ENCODE measurements at regions not wholly inside any gene's neighbourhood (a gene's known extent, or its start where the extent isn't known, plus 50 kb on each side); places are given as distances from the start of the nearest gene placed in this dataset.

- no peak for TF ChIP-seq SIN3A (IDR thresholded peaks at IDR 0.05; ENCODE audit: borderline replicate concordance, insufficient read depth, low read length)
- no peak for TF ChIP-seq POLR2AphosphoS5 (IDR thresholded peaks at IDR 0.05; ENCODE audit: low read depth, low read length)
- TF ChIP-seq, protein P1, sequence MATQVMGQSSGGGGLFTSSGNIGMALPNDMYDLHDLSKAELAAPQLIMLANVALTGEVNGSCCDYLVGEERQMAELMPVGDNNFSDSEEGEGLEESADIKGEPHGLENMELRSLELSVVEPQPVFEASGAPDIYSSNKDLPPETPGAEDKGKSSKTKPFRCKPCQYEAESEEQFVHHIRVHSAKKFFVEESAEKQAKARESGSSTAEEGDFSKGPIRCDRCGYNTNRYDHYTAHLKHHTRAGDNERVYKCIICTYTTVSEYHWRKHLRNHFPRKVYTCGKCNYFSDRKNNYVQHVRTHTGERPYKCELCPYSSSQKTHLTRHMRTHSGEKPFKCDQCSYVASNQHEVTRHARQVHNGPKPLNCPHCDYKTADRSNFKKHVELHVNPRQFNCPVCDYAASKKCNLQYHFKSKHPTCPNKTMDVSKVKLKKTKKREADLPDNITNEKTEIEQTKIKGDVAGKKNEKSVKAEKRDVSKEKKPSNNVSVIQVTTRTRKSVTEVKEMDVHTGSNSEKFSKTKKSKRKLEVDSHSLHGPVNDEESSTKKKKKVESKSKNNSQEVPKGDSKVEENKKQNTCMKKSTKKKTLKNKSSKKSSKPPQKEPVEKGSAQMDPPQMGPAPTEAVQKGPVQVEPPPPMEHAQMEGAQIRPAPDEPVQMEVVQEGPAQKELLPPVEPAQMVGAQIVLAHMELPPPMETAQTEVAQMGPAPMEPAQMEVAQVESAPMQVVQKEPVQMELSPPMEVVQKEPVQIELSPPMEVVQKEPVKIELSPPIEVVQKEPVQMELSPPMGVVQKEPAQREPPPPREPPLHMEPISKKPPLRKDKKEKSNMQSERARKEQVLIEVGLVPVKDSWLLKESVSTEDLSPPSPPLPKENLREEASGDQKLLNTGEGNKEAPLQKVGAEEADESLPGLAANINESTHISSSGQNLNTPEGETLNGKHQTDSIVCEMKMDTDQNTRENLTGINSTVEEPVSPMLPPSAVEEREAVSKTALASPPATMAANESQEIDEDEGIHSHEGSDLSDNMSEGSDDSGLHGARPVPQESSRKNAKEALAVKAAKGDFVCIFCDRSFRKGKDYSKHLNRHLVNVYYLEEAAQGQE (IDR thresholded peaks at IDR 0.05; ENCODE audit: insufficient read depth in 1 of 2, low read depth in 2 of 2, low read length in 2 of 2): no peak
Measured at GRCh38 chr5:162485666-162486292, 418.2 kb downstream of the GABRG2 start.
